SK-N-SH (cell line): ENCODE measurements at regions not wholly inside any gene's neighbourhood (a gene's known extent, or its start where the extent isn't known, plus 50 kb on each side); places are given as distances from the start of the nearest gene placed in this dataset.

Experiments
- CTCF ChIA-PET: fragments of 300-600, 350-600 bp; formaldehyde crosslinking; extraction: SDS; loops from one replicate; lab custom pipeline; 2021; lab: Yijun Ruan, JAX
- POLR2A ChIA-PET: fragments of 350-600 bp; sonication (Branson Sonifier 250); formaldehyde crosslinking; extraction: SDS; loops from one replicate; lab custom pipeline; 2020; ENCODE audit warnings: antibody characterized with exemption, inconsistent platforms; lab: Yijun Ruan, JAX
- DNase-seq: peaks from one replicate; pipeline ENCODE4 v3.0.0; 2012
- H2AFZ ChIP-seq: fragments of 200-600 bp; sonication (generic); 2 replicates; pipeline ENCODE4 v1.8.1; 2016; ENCODE audit warnings: antibody characterized with exemption, mild to moderate bottlenecking, low read depth
- H3F3A ChIP-seq: fragments of 200-600 bp; sonication (generic); replicated peaks from 2 replicates; pipeline ENCODE3; 2016; ENCODE audit warnings: antibody characterized with exemption, mild to moderate bottlenecking; ENCODE audit not compliant: insufficient read depth
- H3K27ac ChIP-seq, 2 experiments: fragments of 200-500 bp in 1 of 2; fragments of 200-600 bp in 1 of 2; sonication (Bioruptor generic) in 1 of 2; sonication (generic), shearing (Covaris generic) in 1 of 2; 2 replicates each; pipeline versions ENCODE4 v1.5.1 to v1.6.1; 2014 to 2016; ENCODE audit warnings: low read depth in 2 of 2, inconsistent platforms in 1 of 2, low read length in 1 of 2, mild to moderate bottlenecking in 1 of 2, mixed read lengths in 1 of 2
- H3K27me3 ChIP-seq: fragments of 200-600 bp; sonication (generic), shearing (Covaris generic); 2 replicates; pipeline ENCODE4 v1.6.1; 2016; ENCODE audit warnings: mixed run types; ENCODE audit not compliant: insufficient read depth
- H3K36me3 ChIP-seq, 2 experiments: fragments of 200-500 bp in 1 of 2; fragments of 200-600 bp in 1 of 2; sonication (Bioruptor generic) in 1 of 2; sonication (generic) in 1 of 2; replicated peaks in 1 of 2; 2 replicates each; pipeline versions ENCODE3 to v1.5.1; 2014 to 2016; ENCODE audit warnings: low read length in 1 of 2, mild to moderate bottlenecking in 1 of 2; ENCODE audit not compliant: insufficient read depth in 2 of 2, control insufficient read depth in 1 of 2
- H3K4me1 ChIP-seq, 2 experiments: fragments of 200-500 bp in 1 of 2; fragments of 200-600 bp in 1 of 2; sonication (Bioruptor generic) in 1 of 2; sonication (generic), shearing (Covaris generic) in 1 of 2; 2 replicates each; pipeline versions ENCODE4 v1.5.1 to v1.6.1; 2014 to 2016; ENCODE audit warnings: low read depth in 1 of 2, low read length in 1 of 2, mixed run types in 1 of 2; ENCODE audit not compliant: insufficient read depth in 2 of 2, control insufficient read depth in 1 of 2
- H3K4me2 ChIP-seq: fragments of 200-600 bp; sonication (generic), shearing (Covaris generic); 2 replicates; pipeline ENCODE4 v1.6.1; 2017; ENCODE audit warnings: mixed run types
- H3K4me3 ChIP-seq, 2 experiments: fragments of 200-500 bp in 1 of 2; fragments of 200-600 bp in 1 of 2; sonication (Bioruptor generic) in 1 of 2; sonication (generic), shearing (Covaris generic) in 1 of 2; 2 replicates each; pipeline versions ENCODE4 v1.5.1 to v1.8.1; 2014 to 2016; ENCODE audit warnings: low read depth in 2 of 2, inconsistent platforms in 1 of 2, low read length in 1 of 2, mild to moderate bottlenecking in 1 of 2, mixed read lengths in 1 of 2, moderate library complexity in 1 of 2
- H3K79me2 ChIP-seq: fragments of 200-600 bp; sonication (generic); 2 replicates; pipeline ENCODE4 v1.8.1; 2017; ENCODE audit warnings: mild to moderate bottlenecking; ENCODE audit not compliant: insufficient read depth
- H3K9ac ChIP-seq: fragments of 200-600 bp; sonication (generic); 2 replicates; pipeline ENCODE4 v1.6.1; 2017; ENCODE audit warnings: mixed run types
- H3K9me2 ChIP-seq: fragments of 200-600 bp; sonication (generic); 2 replicates; pipeline ENCODE4 v1.6.1; 2017; ENCODE audit warnings: mixed run types
- H3K9me3 ChIP-seq: fragments of 200-600 bp; sonication (generic); 2 replicates; pipeline ENCODE4 v1.6.1; 2017; ENCODE audit warnings: mixed run types, mild to moderate bottlenecking, moderate library complexity
- H4K20me1 ChIP-seq: fragments of 200-600 bp; sonication (generic); 2 replicates; pipeline ENCODE4 v1.6.1; 2017; ENCODE audit warnings: mild to moderate bottlenecking, mixed run types; ENCODE audit not compliant: insufficient read depth
- CHD2 ChIP-seq: fragments of 150-350 bp; IDR thresholded peaks from 2 replicates; pipeline ENCODE4 v1.6.1; 2018; ENCODE audit warnings: low read length; ENCODE audit not compliant: partially characterized antibody
- ELF1 ChIP-seq: IDR thresholded peaks from 2 replicates; pipeline ENCODE4 v1.4.0; 2012
- EP300 ChIP-seq, 2 experiments: IDR thresholded peaks; 2 replicates each; pipeline versions ENCODE4 v1.4.0 to v1.6.1; 2012; ENCODE audit warnings: borderline replicate concordance in 1 of 2, low read depth in 1 of 2, low read length in 1 of 2
- FOSL2 ChIP-seq: IDR thresholded peaks from 2 replicates; pipeline ENCODE4 v1.4.0; 2012; ENCODE audit warnings: low read depth, mild to moderate bottlenecking, moderate library complexity, borderline replicate concordance
- FOXJ3 ChIP-seq: sonication (generic); formaldehyde crosslinking; IDR thresholded peaks from 2 replicates; pipeline ENCODE4 v1.5.1; 2020; ENCODE audit warnings: mild to moderate bottlenecking, missing genetic modification reagents
- JUND ChIP-seq: IDR thresholded peaks from 2 replicates; pipeline ENCODE4 v1.4.0; 2012
- MXI1 ChIP-seq: IDR thresholded peaks from 2 replicates; pipeline ENCODE4 v1.6.1; 2012; ENCODE audit warnings: mild to moderate bottlenecking, low read depth, low read length, improper control_type of control experiment
- NFIC ChIP-seq: IDR thresholded peaks from 2 replicates; pipeline ENCODE4 v1.4.0; 2012; ENCODE audit warnings: borderline replicate concordance
- NRF1 ChIP-seq: IDR thresholded peaks from 2 replicates; pipeline ENCODE4 v1.6.1; 2012; ENCODE audit warnings: low read depth, mild to moderate bottlenecking, low read length
- RAD21 ChIP-seq: IDR thresholded peaks from 2 replicates; pipeline ENCODE4 v1.6.1; 2012; ENCODE audit warnings: mild to moderate bottlenecking, low read length
- RXRA ChIP-seq: IDR thresholded peaks from 2 replicates; pipeline ENCODE4 v1.4.0; 2012; ENCODE audit warnings: low read depth, mild to moderate bottlenecking, borderline replicate concordance
- TAF1 ChIP-seq: IDR thresholded peaks from 2 replicates; pipeline ENCODE4 v1.6.1; 2012; ENCODE audit warnings: low read depth, mild to moderate bottlenecking, low read length, moderate library complexity, borderline replicate concordance
- TCF12 ChIP-seq: IDR thresholded peaks from 2 replicates; pipeline ENCODE4 v1.4.0; 2012
- TEAD4 ChIP-seq: IDR thresholded peaks from 2 replicates; pipeline ENCODE4 v1.4.0; 2012; ENCODE audit warnings: mild to moderate bottlenecking, borderline replicate concordance; ENCODE audit not compliant: insufficient read depth
- WGBS: methylation state at CpG from one replicate; pipeline ENCODE4 v1.1.6; 2017; ENCODE audit warnings: low lambda C conversion rate; 5-methylcytosine and 5-hydroxymethylcytosine counted together
- TF ChIP-seq, protein P1 (sequence below): IDR thresholded peaks from 2 replicates; pipeline ENCODE4 v1.4.0; 2012; ENCODE audit warnings: low read depth, borderline replicate concordance
- TF ChIP-seq, protein P2 (sequence below): IDR thresholded peaks from 2 replicates; pipeline ENCODE4; 2012

DNA sequence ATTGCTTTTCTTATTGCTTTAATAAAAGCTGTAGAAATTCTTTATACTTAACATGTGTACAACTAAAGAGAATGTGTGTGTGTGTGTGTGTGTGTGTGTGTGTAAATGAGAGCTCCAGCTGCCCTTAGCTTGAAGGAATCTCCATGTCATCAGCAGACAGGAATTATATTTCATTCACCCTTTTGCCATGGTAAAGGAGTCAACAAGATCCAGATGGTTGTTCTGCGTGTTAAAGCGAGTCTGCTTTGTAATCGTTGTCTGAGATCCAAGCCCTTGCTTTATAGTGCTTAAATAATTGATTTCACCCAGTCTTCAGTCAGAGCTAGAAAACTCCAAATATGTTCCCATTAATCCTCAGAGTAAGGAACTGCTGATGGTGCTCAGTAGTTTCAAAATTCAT lies 285.5 kb downstream of the PDGFC start:
- Histone ChIP-seq H3K9ac (peak overlapping the region; percentile 41), H3K36me3 (no peaks in the 10 kb centered on the region), H3K27ac (peak overlapping the region; percentile 51 to 71; a peak in 3 of 4 replicates), H4K20me1 (no peaks in the 10 kb centered on the region), H3K4me1 (peaks cover 0 to 9% of the 10 kb centered on the region in 2 experiments; a peak in 1 of 4 replicates), H3K79me2 (no peaks in the 10 kb centered on the region), H3F3A (peaks cover 14% of the 10 kb centered on the region), H3K9me3 (no peaks in the 10 kb centered on the region), H3K4me2 (peak overlapping the region; percentile 68), H3K4me3 (peak overlapping the region in 1 of 2 experiments; percentile 40; a peak in 2 of 4 replicates), H3K27me3 (no peaks in the 10 kb centered on the region), H2AFZ (peak overlapping the region; percentile 19; the same call in 1 of the 2 replicates), H3K9me2 (no peaks in the 10 kb centered on the region)
- POLR2A ChIA-PET, result no interaction called here
- 2% methylated on average over 3 of the region's 3 CpGs for WGBS
- TF ChIP-seq NFIC (peak; percentile 44; the same call in 1 of the 2 replicates), RAD21 (no peak), JUND (peak; percentile 31; the same call in 1 of the 2 replicates), TCF12 (peak; percentile 96), TEAD4 (peak; percentile 47; the same call in 1 of the 2 replicates), EP300 (IDR thresholded peaks at IDR 0.05; ENCODE audit: borderline replicate concordance in 1 of 2, low read depth in 1 of 2, low read length in 1 of 2) (peak; percentile 5 to 73; a peak in 2 of 4 replicates), RXRA (peak; percentile 55; the same call in 1 of the 2 replicates)
- TF ChIP-seq, protein P1, sequence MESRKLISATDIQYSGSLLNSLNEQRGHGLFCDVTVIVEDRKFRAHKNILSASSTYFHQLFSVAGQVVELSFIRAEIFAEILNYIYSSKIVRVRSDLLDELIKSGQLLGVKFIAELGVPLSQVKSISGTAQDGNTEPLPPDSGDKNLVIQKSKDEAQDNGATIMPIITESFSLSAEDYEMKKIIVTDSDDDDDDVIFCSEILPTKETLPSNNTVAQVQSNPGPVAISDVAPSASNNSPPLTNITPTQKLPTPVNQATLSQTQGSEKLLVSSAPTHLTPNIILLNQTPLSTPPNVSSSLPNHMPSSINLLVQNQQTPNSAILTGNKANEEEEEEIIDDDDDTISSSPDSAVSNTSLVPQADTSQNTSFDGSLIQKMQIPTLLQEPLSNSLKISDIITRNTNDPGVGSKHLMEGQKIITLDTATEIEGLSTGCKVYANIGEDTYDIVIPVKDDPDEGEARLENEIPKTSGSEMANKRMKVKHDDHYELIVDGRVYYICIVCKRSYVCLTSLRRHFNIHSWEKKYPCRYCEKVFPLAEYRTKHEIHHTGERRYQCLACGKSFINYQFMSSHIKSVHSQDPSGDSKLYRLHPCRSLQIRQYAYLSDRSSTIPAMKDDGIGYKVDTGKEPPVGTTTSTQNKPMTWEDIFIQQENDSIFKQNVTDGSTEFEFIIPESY, result no peak
- TF ChIP-seq, protein P2, sequence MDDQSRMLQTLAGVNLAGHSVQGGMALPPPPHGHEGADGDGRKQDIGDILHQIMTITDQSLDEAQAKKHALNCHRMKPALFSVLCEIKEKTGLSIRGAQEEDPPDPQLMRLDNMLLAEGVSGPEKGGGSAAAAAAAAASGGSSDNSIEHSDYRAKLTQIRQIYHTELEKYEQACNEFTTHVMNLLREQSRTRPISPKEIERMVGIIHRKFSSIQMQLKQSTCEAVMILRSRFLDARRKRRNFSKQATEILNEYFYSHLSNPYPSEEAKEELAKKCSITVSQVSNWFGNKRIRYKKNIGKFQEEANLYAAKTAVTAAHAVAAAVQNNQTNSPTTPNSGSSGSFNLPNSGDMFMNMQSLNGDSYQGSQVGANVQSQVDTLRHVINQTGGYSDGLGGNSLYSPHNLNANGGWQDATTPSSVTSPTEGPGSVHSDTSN, result peak; percentile 84
- peak; percentile 13 for DNase-seq
- CTCF ChIA-PET, result interaction anchor here (1.6 kb wide), 1 partner anchor 12 kb away, joined by 4 read pairs; no protein-coding TSS in a partner anchor

DNA sequence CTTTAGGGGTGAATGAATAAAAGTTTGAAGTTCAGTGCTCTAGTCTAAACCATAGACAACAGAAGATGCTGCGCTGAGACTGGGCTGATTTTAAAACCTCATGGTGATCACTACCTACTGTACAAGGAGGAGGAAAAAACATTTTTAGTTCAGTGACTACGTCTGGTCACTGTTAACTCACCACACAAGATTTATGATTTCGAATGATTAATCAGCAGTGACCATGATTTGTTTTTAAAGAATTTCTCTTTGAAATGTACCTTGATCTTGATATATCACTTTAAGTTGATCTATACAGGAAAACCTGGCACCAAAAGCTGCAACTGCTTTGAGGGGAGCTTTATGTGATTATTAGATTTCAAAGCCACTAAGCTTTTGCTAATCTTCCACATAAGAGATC lies 286.3 kb downstream of the PDGFC start:
- TF ChIP-seq FOXJ3 (CRISPR knock-in tag), result no peak
- peak; percentile 61; the same call in 1 of the 2 replicates for TF ChIP-seq TEAD4
- TF ChIP-seq NRF1, result no peak
- TF ChIP-seq, protein P2, result peak; percentile 91
- TF ChIP-seq FOSL2, result peak; percentile 55; the same call in 1 of the 2 replicates
- TF ChIP-seq, protein P1, result 0 out of 2 replicates have a peak, but pooled peaks have one; percentile 15
- no peak for TF ChIP-seq TAF1
- no peak for TF ChIP-seq CHD2
- peak; percentile 41 to 82; a peak in 2 of 4 replicates for TF ChIP-seq EP300 (IDR thresholded peaks at IDR 0.05; ENCODE audit: borderline replicate concordance in 1 of 2, low read depth in 1 of 2, low read length in 1 of 2)
- TF ChIP-seq NFIC, result peak; percentile 53
- peak; percentile 90 for TF ChIP-seq TCF12
- no peak for TF ChIP-seq MXI1
- peak; percentile 68; the same call in 1 of the 2 replicates for TF ChIP-seq JUND
- TF ChIP-seq RXRA, result 0 out of 2 replicates have a peak, but pooled peaks have one; percentile 22
- TF ChIP-seq ELF1, result no peak
- TF ChIP-seq, all 33 proteins: peak for 9
- Histone ChIP-seq H4K20me1 (no peaks in the 10 kb centered on the region), H3K4me2 (peak overlapping the region; percentile 68), H3K79me2 (no peaks in the 10 kb centered on the region), H3K9me3 (no peaks in the 10 kb centered on the region), H3K9me2 (no peaks in the 10 kb centered on the region), H3K27me3 (no peaks in the 10 kb centered on the region), H3K36me3 (no peaks in the 10 kb centered on the region), H3K4me3 (peak overlapping the region in 1 of 2 experiments; percentile 40; a peak in 2 of 4 replicates), H3K27ac (peak overlapping the region; percentile 67 to 71; a peak in 3 of 4 replicates), H3F3A (peaks cover 14% of the 10 kb centered on the region), H3K9ac (peak overlapping the region; percentile 41), H2AFZ (peak overlapping the region; percentile 13; the same call in 1 of the 2 replicates), H3K4me1 (peaks cover 0 to 9% of the 10 kb centered on the region in 2 experiments; a peak in 1 of 4 replicates)
- CTCF ChIA-PET, result no interaction called here
- POLR2A ChIA-PET, result no interaction called here
- 30% methylated on average over 3 of the region's 3 CpGs for WGBS
- DNase-seq, result no peak
